ENCODE measurements at regions not wholly inside any gene's neighbourhood (a gene's known extent, or its start where the extent isn't known, plus 50 kb on each side); places are given as distances from the start of the nearest gene placed in this dataset.

DNA sequence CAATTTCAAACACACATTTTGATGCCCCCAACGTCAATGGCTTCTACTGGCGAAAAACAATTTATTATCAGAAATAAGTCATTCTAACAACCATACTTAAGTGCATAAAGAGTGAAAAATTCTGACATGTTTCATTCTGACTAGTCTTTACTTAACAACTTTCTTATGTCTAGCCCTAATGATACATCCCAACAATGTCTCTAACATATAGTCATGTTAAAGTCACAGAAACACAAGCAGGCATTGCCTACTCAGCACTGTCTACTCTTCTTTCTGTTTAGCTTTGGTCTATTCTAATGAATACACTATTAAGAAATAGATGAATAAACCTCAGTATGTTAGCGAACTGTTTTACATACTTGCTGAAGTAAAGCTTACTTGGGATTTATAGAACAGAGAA, 105.8 kb upstream of the DUSP10 start:
- no peak for ATAC-seq (ENCODE audit: insufficient read depth, low FRiP score)
- H3K4me3 ChIP-seq: no peak overlapping the region
- no peak for DNase-seq
- H3K9ac ChIP-seq (ENCODE audit: insufficient read depth in 1 of 2, low read length in 2 of 2): no peak overlapping the region
- no peaks in the 10 kb centered on the region for H3K9me3 ChIP-seq (ENCODE audit: control insufficient read depth in 4 of 4, insufficient read depth in 3 of 4, low read length in 3 of 4)
- WGBS, 2 donors: 96 to 98% methylated on average over 3 of the region's 3 CpGs
- no peaks in the 10 kb centered on the region for H3K36me3 ChIP-seq (ENCODE audit: control insufficient read depth in 4 of 4, insufficient read depth in 4 of 4, low read length in 4 of 4)
- H3K27ac ChIP-seq (ENCODE audit: low read depth in 1 of 2, low read length in 1 of 2): no peak overlapping the region
- H3K4me1 ChIP-seq (ENCODE audit: control insufficient read depth in 5 of 5, insufficient read depth in 5 of 5, low read length in 5 of 5): peaks cover 0 to 11% (median 0%) of the 10 kb centered on the region in 5 donors
- no peaks in the 10 kb centered on the region for H3K27me3 ChIP-seq (ENCODE audit: control insufficient read depth in 3 of 3, insufficient read depth in 3 of 3, low read length in 2 of 3)
- TF ChIP-seq, protein P1, sequence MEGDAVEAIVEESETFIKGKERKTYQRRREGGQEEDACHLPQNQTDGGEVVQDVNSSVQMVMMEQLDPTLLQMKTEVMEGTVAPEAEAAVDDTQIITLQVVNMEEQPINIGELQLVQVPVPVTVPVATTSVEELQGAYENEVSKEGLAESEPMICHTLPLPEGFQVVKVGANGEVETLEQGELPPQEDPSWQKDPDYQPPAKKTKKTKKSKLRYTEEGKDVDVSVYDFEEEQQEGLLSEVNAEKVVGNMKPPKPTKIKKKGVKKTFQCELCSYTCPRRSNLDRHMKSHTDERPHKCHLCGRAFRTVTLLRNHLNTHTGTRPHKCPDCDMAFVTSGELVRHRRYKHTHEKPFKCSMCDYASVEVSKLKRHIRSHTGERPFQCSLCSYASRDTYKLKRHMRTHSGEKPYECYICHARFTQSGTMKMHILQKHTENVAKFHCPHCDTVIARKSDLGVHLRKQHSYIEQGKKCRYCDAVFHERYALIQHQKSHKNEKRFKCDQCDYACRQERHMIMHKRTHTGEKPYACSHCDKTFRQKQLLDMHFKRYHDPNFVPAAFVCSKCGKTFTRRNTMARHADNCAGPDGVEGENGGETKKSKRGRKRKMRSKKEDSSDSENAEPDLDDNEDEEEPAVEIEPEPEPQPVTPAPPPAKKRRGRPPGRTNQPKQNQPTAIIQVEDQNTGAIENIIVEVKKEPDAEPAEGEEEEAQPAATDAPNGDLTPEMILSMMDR (IDR thresholded peaks at IDR 0.05; ENCODE audit: control extremely low read depth, extremely low read depth): no peak

DNA sequence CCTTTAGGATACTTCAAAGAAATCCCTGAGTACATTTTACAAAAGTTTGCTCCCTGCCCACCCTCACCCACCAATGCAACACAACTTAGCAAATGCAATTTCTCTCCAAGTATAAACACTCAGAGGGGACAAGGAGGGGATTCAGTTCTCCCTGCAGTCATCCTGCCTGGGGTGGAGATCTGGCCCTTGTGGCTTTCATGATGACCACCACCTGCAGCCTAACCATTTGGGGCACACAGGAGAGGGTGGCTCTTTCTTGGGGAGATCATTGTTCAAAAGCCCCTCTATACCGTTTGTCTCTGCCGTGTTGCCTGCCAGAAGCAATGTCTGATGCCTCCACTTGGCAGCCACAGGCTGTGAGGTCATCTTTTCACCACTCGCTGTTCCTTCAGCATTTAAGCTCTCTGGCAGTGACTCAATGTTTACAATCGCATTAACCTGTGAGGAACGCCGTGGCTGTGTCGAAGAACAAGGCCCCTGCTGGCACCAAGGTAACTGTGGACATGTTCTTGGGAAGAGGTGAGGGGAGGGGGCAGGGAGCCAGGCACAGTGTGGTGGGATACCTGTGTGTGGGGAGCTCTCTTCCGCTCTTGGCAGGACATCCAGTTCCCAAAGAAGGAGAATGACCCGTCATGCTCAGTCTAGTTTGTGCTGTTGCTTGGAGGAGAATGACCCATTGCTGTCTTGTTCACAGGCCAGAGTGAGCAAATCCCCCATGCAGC, 103.9 kb upstream of the DUSP10 start:
- Histone ChIP-seq H3K36me3 (ENCODE audit: control insufficient read depth in 4 of 4, insufficient read depth in 4 of 4, low read length in 4 of 4) (no peaks in the 10 kb centered on the region), H3K9ac (ENCODE audit: insufficient read depth in 1 of 2, low read length in 2 of 2) (no peak overlapping the region), H3K4me1 (ENCODE audit: control insufficient read depth in 5 of 5, insufficient read depth in 5 of 5, low read length in 5 of 5) (peaks cover 0 to 18% (median 4%) of the 10 kb centered on the region in 5 donors), H3K27me3 (ENCODE audit: control insufficient read depth in 3 of 3, insufficient read depth in 3 of 3, low read length in 2 of 3) (no peaks in the 10 kb centered on the region), H3K4me3 (no peak overlapping the region), H3K9me3 (ENCODE audit: control insufficient read depth in 4 of 4, insufficient read depth in 3 of 4, low read length in 3 of 4) (no peaks in the 10 kb centered on the region), H3K27ac (ENCODE audit: low read depth in 1 of 2, low read length in 1 of 2) (peak overlapping the region in 1 of 2 donors; percentile 38)
- ATAC-seq (ENCODE audit: insufficient read depth, low FRiP score): no peak
- TF ChIP-seq, protein P1 (IDR thresholded peaks at IDR 0.05; ENCODE audit: control extremely low read depth, extremely low read depth): no peak
- 66 to 71% methylated on average over 9 of the region's 9 CpGs for WGBS, 2 donors
- peak; percentile 47 to 68 (median 64) for DNase-seq

DNA sequence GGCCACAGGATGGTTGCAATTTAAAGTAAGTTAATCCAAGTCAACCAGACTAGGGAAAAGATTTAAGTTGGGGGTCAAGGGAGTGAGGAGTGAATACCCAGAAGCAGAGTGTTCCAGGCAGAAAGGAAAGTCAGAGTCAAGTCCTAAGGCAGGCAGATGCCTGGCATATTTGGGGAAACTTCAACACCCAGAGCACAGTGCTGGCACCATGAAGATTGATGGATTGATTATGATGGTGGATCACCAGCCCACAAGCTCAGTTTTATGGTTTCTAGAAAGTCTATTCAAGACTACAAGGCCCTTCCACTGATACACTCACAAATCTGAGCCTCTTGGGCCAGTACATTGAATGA, 100.1 kb upstream of the DUSP10 start:
- H3K4me1 ChIP-seq (ENCODE audit: control insufficient read depth in 5 of 5, insufficient read depth in 5 of 5, low read length in 5 of 5): peaks cover 0 to 18% (median 7%) of the 10 kb centered on the region in 5 donors
- DNase-seq (no peak), ATAC-seq (ENCODE audit: insufficient read depth, low FRiP score) (no peak)
- H3K4me3 ChIP-seq: no peak overlapping the region
- no peaks in the 10 kb centered on the region for H3K36me3 ChIP-seq (ENCODE audit: control insufficient read depth in 4 of 4, insufficient read depth in 4 of 4, low read length in 4 of 4)
- H3K9ac ChIP-seq (ENCODE audit: insufficient read depth in 1 of 2, low read length in 2 of 2): no peak overlapping the region
- H3K27me3 ChIP-seq (ENCODE audit: control insufficient read depth in 3 of 3, insufficient read depth in 3 of 3, low read length in 2 of 3): no peaks in the 10 kb centered on the region
- no peaks in the 10 kb centered on the region for H3K9me3 ChIP-seq (ENCODE audit: control insufficient read depth in 4 of 4, insufficient read depth in 3 of 4, low read length in 3 of 4)
- no peak overlapping the region for H3K27ac ChIP-seq (ENCODE audit: low read depth in 1 of 2, low read length in 1 of 2)
- TF ChIP-seq, protein P1 (IDR thresholded peaks at IDR 0.05; ENCODE audit: control extremely low read depth, extremely low read depth): no peak

Data from lung (tissue), 11 donors.